ENCODE measurements at regions not wholly inside any gene's neighbourhood (a gene's known extent, or its start where the extent isn't known, plus 50 kb on each side); places are given as distances from the start of the nearest gene placed in this dataset.

GRCh38 chr13:107031716-107032115 lies 463.8 kb upstream of the ARGLU1 start:
- TF ChIP-seq CTCF (conservative IDR thresholded peaks at IDR 0.05) (no peak), EZH2 (IDR thresholded peaks at IDR 0.05; ENCODE audit: low read depth) (no peak)
